Activated T-cell treated with anti-CD3 and anti-CD28 coated beads, Interleukin-2, amount 50 U/mL, for 48 hours (primary cell): ENCODE measurements at regions not wholly inside any gene's neighbourhood (a gene's known extent, or its start where the extent isn't known, plus 50 kb on each side); places are given as distances from the start of the nearest gene placed in this dataset.

Experiments used
- DNase-seq, 2 experiments: peaks; one replicate each; pipeline ENCODE4 v3.0.0-alpha.2; 2020

- DNase-seq: no peak
Observed at GRCh38 chr5:118687661-118688621, 300.4 kb downstream of the DTWD2 start.

GRCh38 chr5:118687100-118687499, 301.2 kb downstream of the DTWD2 start:
- no peak for DNase-seq

GRCh38 chr5:118681655-118682054, 306.7 kb downstream of the DTWD2 start:
- DNase-seq: no peak

GRCh38 chr5:118679264-118679940, 308.9 kb downstream of the DTWD2 start:
- no peak for DNase-seq

- no peak for DNase-seq
Observed at GRCh38 chr5:118678746-118679145, 309.6 kb downstream of the DTWD2 start.

DNA sequence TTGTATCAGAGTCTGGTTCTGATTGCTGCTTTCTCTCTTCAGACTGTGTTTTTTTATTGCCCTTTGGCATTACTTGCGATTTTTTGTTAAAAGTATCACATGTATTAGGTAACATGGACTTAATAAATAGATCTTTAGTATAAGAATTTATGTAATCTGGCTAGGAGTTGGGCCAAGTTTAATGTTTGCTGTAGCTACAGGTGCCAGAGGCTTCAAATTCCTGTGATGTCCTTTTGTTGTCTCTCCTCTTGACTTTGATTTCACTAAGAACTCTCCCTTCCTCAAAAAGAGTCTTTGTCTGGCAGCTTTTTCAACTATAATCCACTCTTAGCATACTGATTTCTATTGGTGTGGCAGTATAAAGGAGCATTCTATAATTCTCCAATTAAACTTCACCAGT, 313.1 kb downstream of the DTWD2 start:
- DNase-seq: no peak

- DNase-seq: no peak
Observed at GRCh38 chr5:118657576-118657975, 330.8 kb downstream of the DTWD2 start.

GRCh38 chr5:118653872-118654271, 334.5 kb downstream of the DTWD2 start:
- no peak for DNase-seq

GRCh38 chr5:118653183-118653582, 335.2 kb downstream of the DTWD2 start:
- DNase-seq: no peak

GRCh38 chr5:118651002-118651401, 337.3 kb downstream of the DTWD2 start:
- DNase-seq: no peak

GRCh38 chr5:118647587-118647986, 340.8 kb downstream of the DTWD2 start:
- no peak for DNase-seq

- DNase-seq: no peak
Observed at GRCh38 chr5:118646917-118647316, 341.4 kb downstream of the DTWD2 start.

GRCh38 chr5:118637947-118638670, 350.2 kb downstream of the DTWD2 start:
- DNase-seq: no peak

GRCh38 chr5:118628660-118629354, 359.5 kb downstream of the DTWD2 start:
- DNase-seq: no peak

GRCh38 chr5:118620233-118620632, 368.1 kb downstream of the DTWD2 start:
- DNase-seq: no peak

DNA sequence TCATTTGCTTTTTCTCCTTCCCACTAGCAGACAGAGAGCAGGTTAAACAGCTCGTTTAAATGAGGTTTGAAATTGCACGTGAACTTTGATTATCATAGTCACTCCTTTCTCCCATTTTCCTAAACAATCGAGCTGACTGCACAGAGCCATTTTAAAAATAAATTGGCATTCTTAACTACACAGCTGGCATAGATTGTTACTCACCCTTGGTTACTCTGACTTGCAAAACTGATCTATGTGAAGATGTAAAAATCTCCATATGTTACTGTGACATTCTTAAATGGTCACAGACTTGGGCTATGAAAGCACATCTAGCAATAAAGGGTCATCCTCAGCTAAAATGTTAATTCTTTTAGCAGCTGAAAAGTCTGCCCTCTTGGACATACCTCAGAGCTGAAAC, 368.5 kb downstream of the DTWD2 start:
- no peak for DNase-seq

GRCh38 chr5:118616281-118616680, 372.1 kb downstream of the DTWD2 start:
- DNase-seq: no peak

- no peak for DNase-seq
Observed at GRCh38 chr5:118614731-118615456, 373.5 kb downstream of the DTWD2 start.

GRCh38 chr5:118611332-118611945, 376.9 kb downstream of the DTWD2 start:
- DNase-seq: no peak

- no peak for DNase-seq
Observed at GRCh38 chr5:118606940-118607339, 381.4 kb downstream of the DTWD2 start.

DNA sequence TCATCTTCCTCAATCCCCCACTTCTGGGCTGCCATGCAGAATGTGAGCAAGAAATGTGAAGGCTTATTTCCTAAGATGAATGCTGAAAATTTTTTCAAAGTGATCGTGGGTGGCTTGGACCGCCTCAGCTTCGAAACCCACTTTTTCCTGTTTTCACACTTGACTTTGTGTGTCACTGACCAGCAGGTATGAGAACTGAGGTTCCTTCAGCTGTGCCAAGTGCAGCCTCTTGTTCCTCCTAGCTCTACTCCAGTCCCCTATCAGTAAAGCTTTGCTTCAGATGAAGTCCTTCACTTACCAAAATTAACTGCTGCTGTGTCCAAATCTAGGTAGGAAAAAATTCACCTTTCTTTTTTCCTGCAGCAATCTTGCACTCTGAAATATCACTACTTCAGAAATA, 382.6 kb downstream of the DTWD2 start:
- no peak for DNase-seq

GRCh38 chr5:118604106-118604505, 384.2 kb downstream of the DTWD2 start:
- DNase-seq: no peak
